ENCODE measurements at regions not wholly inside any gene's neighbourhood (a gene's known extent, or its start where the extent isn't known, plus 50 kb on each side); places are given as distances from the start of the nearest gene placed in this dataset.
A peak's percentile ranks its signal among the peaks of the same experiment; 100 is the strongest.

- Histone ChIP-seq H3K4me3 (no peak overlapping the region), H3K36me3 (no peaks in the 10 kb centered on the region), H3K27me3 (no peaks in the 10 kb centered on the region), H3K4me1 (no peaks in the 10 kb centered on the region), H3K9me3 (no peaks in the 10 kb centered on the region), H3K27ac (no peak overlapping the region)
- no peak for DNase-seq
- TF ChIP-seq POLR2A (IDR thresholded peaks at IDR 0.05): no peak
- TF ChIP-seq CTCF (IDR thresholded peaks at IDR 0.05): no peak
Measured at GRCh38 chr2:111225856-111226255, 105.1 kb downstream of the BCL2L11 start.

- no peak for DNase-seq
Measured at GRCh38 chr2:111226876-111227700, 106.4 kb downstream of the BCL2L11 start.

GRCh38 chr2:111227716-111228141, 107.0 kb downstream of the BCL2L11 start:
- no peak for DNase-seq
- H3K9me3 ChIP-seq: no peaks in the 10 kb centered on the region
- TF ChIP-seq POLR2A (IDR thresholded peaks at IDR 0.05) (no peak), CTCF (IDR thresholded peaks at IDR 0.05) (no peak)
- H3K36me3 ChIP-seq: no peaks in the 10 kb centered on the region
- no peak overlapping the region for H3K27ac ChIP-seq
- no peak overlapping the region for H3K4me3 ChIP-seq
- no peaks in the 10 kb centered on the region for H3K4me1 ChIP-seq
- no peaks in the 10 kb centered on the region for H3K27me3 ChIP-seq

More at GRCh38 chr2:111226876-111227700, 106.4 kb downstream of the BCL2L11 start:
- Histone ChIP-seq H3K4me1 (no peaks in the 10 kb centered on the region), H3K27me3 (no peaks in the 10 kb centered on the region), H3K9me3 (no peaks in the 10 kb centered on the region), H3K27ac (no peak overlapping the region), H3K36me3 (no peaks in the 10 kb centered on the region), H3K4me3 (no peak overlapping the region)
- no peak for TF ChIP-seq POLR2A (IDR thresholded peaks at IDR 0.05)
- no peak for TF ChIP-seq CTCF (IDR thresholded peaks at IDR 0.05)

GRCh38 chr2:111231532-111232252, 111.0 kb downstream of the BCL2L11 start:
- DNase-seq: no peak
- Histone ChIP-seq H3K27ac (no peak overlapping the region), H3K36me3 (no peaks in the 10 kb centered on the region), H3K4me1 (no peaks in the 10 kb centered on the region), H3K4me3 (no peak overlapping the region), H3K27me3 (no peaks in the 10 kb centered on the region), H3K9me3 (no peaks in the 10 kb centered on the region)
- no peak for TF ChIP-seq POLR2A (IDR thresholded peaks at IDR 0.05)
- peak in 3 of 6 experiments; percentile 13 to 33 (median 14) for TF ChIP-seq CTCF (IDR thresholded peaks at IDR 0.05)

- Histone ChIP-seq H3K4me1 (no peaks in the 10 kb centered on the region), H3K36me3 (no peaks in the 10 kb centered on the region), H3K27ac (no peak overlapping the region), H3K27me3 (no peaks in the 10 kb centered on the region), H3K9me3 (no peaks in the 10 kb centered on the region), H3K4me3 (no peak overlapping the region)
- no peak for DNase-seq
- no peak for TF ChIP-seq POLR2A (IDR thresholded peaks at IDR 0.05)
- no peak for TF ChIP-seq CTCF (IDR thresholded peaks at IDR 0.05)
Measured at GRCh38 chr2:111235192-111236015, 114.7 kb downstream of the BCL2L11 start.

All from Peyer's patch (tissue), 4 donors.